ENCODE measurements at regions not wholly inside any gene's neighbourhood (a gene's known extent, or its start where the extent isn't known, plus 50 kb on each side); places are given as distances from the start of the nearest gene placed in this dataset.

GRCh38 chr9:108045851-108046250 is 556.3 kb upstream of the KLF4 start:
- WGBS, 3 donors: 95% methylated on average over 1 of the region's 1 CpG
- DNase-seq: no peak
- TF ChIP-seq, protein P1, sequence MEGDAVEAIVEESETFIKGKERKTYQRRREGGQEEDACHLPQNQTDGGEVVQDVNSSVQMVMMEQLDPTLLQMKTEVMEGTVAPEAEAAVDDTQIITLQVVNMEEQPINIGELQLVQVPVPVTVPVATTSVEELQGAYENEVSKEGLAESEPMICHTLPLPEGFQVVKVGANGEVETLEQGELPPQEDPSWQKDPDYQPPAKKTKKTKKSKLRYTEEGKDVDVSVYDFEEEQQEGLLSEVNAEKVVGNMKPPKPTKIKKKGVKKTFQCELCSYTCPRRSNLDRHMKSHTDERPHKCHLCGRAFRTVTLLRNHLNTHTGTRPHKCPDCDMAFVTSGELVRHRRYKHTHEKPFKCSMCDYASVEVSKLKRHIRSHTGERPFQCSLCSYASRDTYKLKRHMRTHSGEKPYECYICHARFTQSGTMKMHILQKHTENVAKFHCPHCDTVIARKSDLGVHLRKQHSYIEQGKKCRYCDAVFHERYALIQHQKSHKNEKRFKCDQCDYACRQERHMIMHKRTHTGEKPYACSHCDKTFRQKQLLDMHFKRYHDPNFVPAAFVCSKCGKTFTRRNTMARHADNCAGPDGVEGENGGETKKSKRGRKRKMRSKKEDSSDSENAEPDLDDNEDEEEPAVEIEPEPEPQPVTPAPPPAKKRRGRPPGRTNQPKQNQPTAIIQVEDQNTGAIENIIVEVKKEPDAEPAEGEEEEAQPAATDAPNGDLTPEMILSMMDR (IDR thresholded peaks at IDR 0.05): no peak
- TF ChIP-seq EP300 (IDR thresholded peaks at IDR 0.05) (no peak), POLR2A (IDR thresholded peaks at IDR 0.05) (no peak)

DNA sequence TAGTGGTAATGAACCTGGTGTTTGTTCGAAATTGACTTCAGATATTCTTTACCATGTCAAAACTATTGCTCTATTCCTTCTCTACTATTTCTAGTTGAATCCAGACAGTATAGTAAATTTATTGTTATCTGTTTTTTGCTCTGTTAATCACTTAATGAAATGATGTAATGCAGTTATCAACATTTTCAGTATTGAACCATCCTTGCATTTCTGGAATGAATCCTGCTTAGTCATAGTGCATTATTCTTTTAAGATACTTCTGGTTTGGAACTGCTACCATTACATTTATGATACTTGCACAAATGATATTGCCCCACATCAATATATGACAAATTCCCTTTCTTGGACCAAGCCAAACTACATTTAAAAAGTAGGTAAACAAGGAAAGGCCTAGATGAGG is 554.0 kb upstream of the KLF4 start:
- intact Hi-C loops (cut with DNase I): no loop called here
- 96 to 100% (median 96%) methylated on average over 1 of the region's 1 CpG for WGBS, 3 donors

More at GRCh38 chr9:108045851-108046250, 556.3 kb upstream of the KLF4 start:
- no peak overlapping the region for H3K27ac ChIP-seq
- H3K27me3 ChIP-seq: no peaks in the 10 kb centered on the region
- H3K4me1 ChIP-seq (ENCODE audit: insufficient read depth): no peaks in the 10 kb centered on the region
- H3K4me3 ChIP-seq: no peak overlapping the region
- no peaks in the 10 kb centered on the region for H3K36me3 ChIP-seq
- H3K9me3 ChIP-seq: no peaks in the 10 kb centered on the region
- intact Hi-C loops (cut with DNase I): no loop called here

GRCh38 chr9:108041551-108041950 is 552.0 kb upstream of the KLF4 start:
- intact Hi-C loops (cut with DNase I): no loop called here
- no peaks in the 10 kb centered on the region for H3K27me3 ChIP-seq
- no peaks in the 10 kb centered on the region for H3K36me3 ChIP-seq
- no peak overlapping the region for H3K4me3 ChIP-seq
- no peak for DNase-seq
- H3K27ac ChIP-seq: no peak overlapping the region
- TF ChIP-seq POLR2A (IDR thresholded peaks at IDR 0.05) (no peak), EP300 (IDR thresholded peaks at IDR 0.05) (no peak)
- TF ChIP-seq, protein P1 (IDR thresholded peaks at IDR 0.05): no peak
- 76 to 96% (median 92%) methylated on average over 1 of the region's 1 CpG for WGBS, 3 donors
- no peaks in the 10 kb centered on the region for H3K4me1 ChIP-seq (ENCODE audit: insufficient read depth)
- no peaks in the 10 kb centered on the region for H3K9me3 ChIP-seq

More for the DNA sequence above, 554.0 kb upstream of the KLF4 start:
- H3K27ac ChIP-seq: no peak overlapping the region
- DNase-seq: no peak
- TF ChIP-seq, protein P1 (IDR thresholded peaks at IDR 0.05): no peak
- no peak overlapping the region for H3K4me3 ChIP-seq
- no peaks in the 10 kb centered on the region for H3K4me1 ChIP-seq (ENCODE audit: insufficient read depth)
- H3K9me3 ChIP-seq: no peaks in the 10 kb centered on the region
- no peaks in the 10 kb centered on the region for H3K36me3 ChIP-seq
- H3K27me3 ChIP-seq: no peaks in the 10 kb centered on the region

GRCh38 chr9:108040783-108041182 is 551.2 kb upstream of the KLF4 start:
- no peak overlapping the region for H3K4me3 ChIP-seq
- TF ChIP-seq POLR2A (IDR thresholded peaks at IDR 0.05): no peak
- TF ChIP-seq EP300 (IDR thresholded peaks at IDR 0.05): no peak
- TF ChIP-seq, protein P1 (IDR thresholded peaks at IDR 0.05): no peak
- no peaks in the 10 kb centered on the region for H3K9me3 ChIP-seq
- H3K4me1 ChIP-seq (ENCODE audit: insufficient read depth): no peaks in the 10 kb centered on the region
- H3K27ac ChIP-seq: no peak overlapping the region
- intact Hi-C loops (cut with DNase I): no loop called here
- DNase-seq: no peak
- no peaks in the 10 kb centered on the region for H3K36me3 ChIP-seq
- H3K27me3 ChIP-seq: no peaks in the 10 kb centered on the region
- 83 to 98% (median 86%) methylated on average over 1 of the region's 1 CpG for WGBS, 3 donors

DNA sequence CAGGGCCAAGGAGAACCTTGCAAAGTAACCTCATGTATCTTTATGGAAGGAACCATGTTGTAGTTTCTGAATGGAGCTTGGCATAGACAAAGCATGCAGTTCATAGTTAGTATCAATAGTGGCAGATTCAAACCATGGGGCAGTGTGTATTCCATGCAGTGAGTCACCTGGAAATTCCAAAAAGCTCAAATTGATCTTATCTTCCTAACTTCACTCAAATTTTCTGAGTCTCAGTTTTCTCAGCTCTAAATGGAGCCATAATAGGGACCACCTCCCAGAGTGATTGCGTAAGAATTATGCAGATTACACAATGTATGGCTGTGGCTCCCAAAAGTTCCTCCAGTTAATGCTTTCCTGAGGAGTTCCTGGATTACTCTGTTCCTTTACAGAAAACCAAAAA is 549.9 kb upstream of the KLF4 start:
- Histone ChIP-seq H3K36me3 (no peaks in the 10 kb centered on the region), H3K27ac (no peak overlapping the region), H3K4me3 (no peak overlapping the region), H3K9me3 (no peaks in the 10 kb centered on the region), H3K4me1 (ENCODE audit: insufficient read depth) (peaks cover 4% of the 10 kb centered on the region), H3K27me3 (no peaks in the 10 kb centered on the region)
- 97 to 100% (median 100%) methylated on average over 1 of the region's 1 CpG for WGBS, 3 donors
- no peak for DNase-seq
- intact Hi-C loops (cut with DNase I): no loop called here
- TF ChIP-seq POLR2A (IDR thresholded peaks at IDR 0.05) (no peak), EP300 (IDR thresholded peaks at IDR 0.05) (no peak)
- TF ChIP-seq, protein P1 (IDR thresholded peaks at IDR 0.05): no peak
